NOMO-1 treated with DMSO at 0.1 percent for 48 hours (cell line): ENCODE measurements at regions not wholly inside any gene's neighbourhood (a gene's known extent, or its start where the extent isn't known, plus 50 kb on each side); places are given as distances from the start of the nearest gene placed in this dataset.
A peak's percentile ranks its signal among the peaks of the same experiment; 100 is the strongest.

Source experiments
- DNase-seq: peaks from one replicate; lab custom pipeline; 2025; ENCODE audit not compliant: unreplicated experiment; lab: John Stamatoyannopoulos, UW

- DNase-seq: no peak
Observed at GRCh38 chr13:77383097-77383496, 56.2 kb upstream of the MYCBP2 start.

DNA sequence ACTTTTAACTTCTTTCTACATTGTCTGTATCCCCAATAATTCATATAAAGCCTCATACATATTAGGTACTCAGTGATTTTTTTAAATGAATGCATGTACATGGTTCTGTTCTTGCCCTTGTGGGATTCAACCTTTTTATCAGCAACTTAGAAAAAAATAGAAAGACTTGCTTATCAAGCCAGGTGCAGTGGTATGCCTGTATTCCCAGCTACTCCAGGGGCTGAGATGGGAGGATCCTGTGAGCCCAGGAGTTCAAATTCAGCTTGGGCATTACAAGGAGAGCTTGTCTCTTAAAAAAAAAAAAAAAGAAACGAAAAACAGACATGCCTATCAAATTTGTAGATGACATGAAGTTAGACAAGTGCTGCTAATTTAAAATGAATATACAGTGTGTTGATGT is 54.2 kb upstream of the MYCBP2 start:
- no peak for DNase-seq

DNA sequence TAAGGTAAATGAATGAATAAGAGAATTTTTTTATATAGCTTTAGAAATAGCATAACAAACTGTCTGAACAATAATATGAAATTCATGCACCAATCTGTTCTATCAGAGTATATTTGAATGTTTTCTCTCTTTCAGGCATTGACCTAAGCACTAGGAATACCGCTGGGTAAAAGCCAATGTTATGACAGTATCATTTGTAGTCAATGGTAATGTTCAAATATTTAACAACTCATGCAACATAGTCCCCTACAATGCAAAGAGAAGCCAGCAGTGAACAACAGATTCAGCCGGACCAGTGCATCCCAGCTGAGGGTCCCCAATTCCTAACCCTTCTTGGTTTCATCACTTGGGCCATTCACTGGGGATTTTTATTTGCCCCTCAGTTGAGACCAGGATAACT is 52.6 kb upstream of the MYCBP2 start:
- DNase-seq: no peak

DNA sequence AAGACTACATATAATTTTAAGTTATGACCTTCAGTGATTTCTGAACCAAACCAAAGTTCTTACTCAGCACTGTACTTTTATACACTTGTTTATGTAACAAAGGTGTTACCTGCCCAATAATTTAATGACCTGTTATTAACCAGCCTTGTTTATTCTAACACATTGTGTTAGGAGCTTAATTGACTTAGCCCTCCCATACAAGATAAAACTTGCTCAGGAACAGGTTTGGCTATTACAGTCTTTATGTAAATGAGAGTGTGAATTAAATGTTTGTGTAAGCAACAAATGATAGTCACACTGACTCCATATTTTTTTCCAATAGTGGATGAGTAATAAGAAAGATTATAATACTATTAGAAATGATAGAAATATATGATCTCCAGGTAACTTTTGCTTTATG is 51.8 kb upstream of the MYCBP2 start:
- no peak for DNase-seq

DNA sequence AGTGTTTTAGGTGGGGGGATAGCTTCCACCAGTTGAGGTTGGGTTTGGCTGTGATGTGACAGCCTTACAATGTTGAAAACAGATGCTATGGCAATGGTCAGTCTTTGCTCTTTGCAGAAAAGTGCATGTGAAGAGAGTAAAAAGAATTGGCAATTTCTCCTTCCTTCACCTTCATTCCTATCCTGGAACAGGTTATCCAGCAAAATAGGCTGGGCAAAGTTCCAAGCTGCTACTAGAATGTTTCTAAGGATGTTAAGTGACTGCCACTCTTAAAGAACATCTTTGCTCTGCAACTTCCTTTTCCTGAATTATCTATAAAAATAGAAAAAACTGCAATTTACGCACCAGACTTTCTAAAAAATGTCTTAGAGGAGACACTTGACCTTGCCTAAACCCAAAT is 50.1 kb upstream of the MYCBP2 start:
- DNase-seq: peak; percentile 63
